NCI-H82 treated with DMSO at 0.1 percent for 48 hours (cell line): ENCODE measurements at regions not wholly inside any gene's neighbourhood (a gene's known extent, or its start where the extent isn't known, plus 50 kb on each side); places are given as distances from the start of the nearest gene placed in this dataset.

Experiments
- DNase-seq: peaks from one replicate; lab custom pipeline; 2025; ENCODE audit not compliant: unreplicated experiment; lab: John Stamatoyannopoulos, UW

GRCh38 chr4:32994981-32995881 lies 2275.1 kb downstream of the PCDH7 start:
- no peak for DNase-seq

GRCh38 chr4:33013282-33013681 lies 2293.1 kb downstream of the PCDH7 start:
- no peak for DNase-seq

GRCh38 chr4:33025236-33025635 lies 2305.1 kb downstream of the PCDH7 start:
- no peak for DNase-seq

GRCh38 chr4:33029976-33030375 lies 2309.8 kb downstream of the PCDH7 start:
- DNase-seq = no peak

- no peak for DNase-seq
These were observed 2311.2 kb downstream of the PCDH7 start for GRCh38 chr4:33031328-33031727.

GRCh38 chr4:33037464-33037863 lies 2317.3 kb downstream of the PCDH7 start:
- no peak for DNase-seq

GRCh38 chr4:33045334-33045733 lies 2325.2 kb downstream of the PCDH7 start:
- no peak for DNase-seq

- no peak for DNase-seq
These were observed 2332.1 kb downstream of the PCDH7 start for GRCh38 chr4:33052241-33052640.

- DNase-seq = no peak
These were observed 2334.0 kb downstream of the PCDH7 start for GRCh38 chr4:33054161-33054560.

- DNase-seq = no peak
These were observed 2334.6 kb downstream of the PCDH7 start for GRCh38 chr4:33054656-33055196.

GRCh38 chr4:33057736-33058135 lies 2337.6 kb downstream of the PCDH7 start:
- DNase-seq = no peak

GRCh38 chr4:33058998-33059397 lies 2338.8 kb downstream of the PCDH7 start:
- DNase-seq = no peak

- DNase-seq = no peak
These were observed 2340.7 kb downstream of the PCDH7 start for GRCh38 chr4:33060674-33061542.

GRCh38 chr4:33061727-33062126 lies 2341.6 kb downstream of the PCDH7 start:
- DNase-seq = no peak

- no peak for DNase-seq
These were observed 2342.1 kb downstream of the PCDH7 start for GRCh38 chr4:33062155-33062806.

GRCh38 chr4:33063241-33063640 lies 2343.1 kb downstream of the PCDH7 start:
- DNase-seq = no peak

GRCh38 chr4:33064238-33064637 lies 2344.1 kb downstream of the PCDH7 start:
- DNase-seq = no peak

GRCh38 chr4:33065749-33066148 lies 2345.6 kb downstream of the PCDH7 start:
- DNase-seq = no peak

GRCh38 chr4:33067221-33067620 lies 2347.1 kb downstream of the PCDH7 start:
- no peak for DNase-seq

GRCh38 chr4:33068539-33068938 lies 2348.4 kb downstream of the PCDH7 start:
- DNase-seq = no peak

- no peak for DNase-seq
These were observed 2351.4 kb downstream of the PCDH7 start for GRCh38 chr4:33071535-33071934.
